K562 (cell line): ENCODE measurements at regions not wholly inside any gene's neighbourhood (a gene's known extent, or its start where the extent isn't known, plus 50 kb on each side); places are given as distances from the start of the nearest gene placed in this dataset.

Source experiments
- ATAC-seq: fragments of 200-7000 bp; cut with Tn5 transposase; 3 replicates; pipeline ENCODE4 v1.9.1; 2020; ENCODE audit warnings: moderate library complexity
- BruUV-seq: library from RNA; stranded (reverse); fragments of 400-500 nt; replicated peaks from 2 replicates; lab custom pipeline; 2021; lab: Mats Ljungman, UMichigan
- CTCF ChIA-PET: fragments of 300-600 bp; formaldehyde crosslinking; extraction: SDS; loops from one replicate; lab custom pipeline; 2021; ENCODE audit warnings: low intra/inter-chr PET ratio; lab: Yijun Ruan, JAX
- POLR2A ChIA-PET: fragments of 300-600, 350-650 bp; sonication (Branson Sonifier 250); formaldehyde crosslinking; extraction: SDS; loops from one replicate; lab custom pipeline; 2021; ENCODE audit warnings: antibody characterized with exemption, inconsistent platforms; lab: Yijun Ruan, JAX
- DNase-seq, 4 experiments: peaks; one replicate each; pipeline versions ENCODE4 v3.0.0 to v3.0.0-alpha.2; 2011 to 2018; ENCODE audit warnings: low spot score in 3 of 4, mixed read lengths in 3 of 4; ENCODE audit errors: extremely low read depth in 1 of 4
- FAIRE-seq: peaks from 2 replicates; lab custom pipeline; 2011; peaks lifted over from hg19 to GRCh38; lab: Jason Lieb, UNC
- H2AFZ ChIP-seq: 2 replicates; pipeline ENCODE4 v1.6.0; 2011; ENCODE audit warnings: low read depth, low read length, control low read depth, inconsistent platforms
- H3K27ac ChIP-seq: fragments of 200-600 bp; 3 replicates; pipeline ENCODE4 v1.8.0; 2011; ENCODE audit warnings: low read depth, mild to moderate bottlenecking, control low read depth, inconsistent platforms, low read length, moderate library complexity, mixed read lengths; ENCODE audit errors: extremely low read depth
- H3K27me3 ChIP-seq, 2 experiments: fragments of 300-600 bp in 1 of 2; 2 replicates in 1 of 2; 3 replicates in 1 of 2; pipeline versions ENCODE4 v1.6.0 to v1.8.0; 2011; ENCODE audit warnings: inconsistent platforms in 2 of 2, low read length in 2 of 2, mild to moderate bottlenecking in 1 of 2, mixed read lengths in 1 of 2, moderate library complexity in 1 of 2; ENCODE audit not compliant: control insufficient read depth in 2 of 2, insufficient read depth in 2 of 2
- H3K36me3 ChIP-seq: fragments of 300-600 bp; 3 replicates; pipeline ENCODE4 v1.8.0; 2011; ENCODE audit warnings: mild to moderate bottlenecking, low read length, inconsistent platforms; ENCODE audit not compliant: control insufficient read depth, insufficient read depth
- H3K4me1 ChIP-seq, 2 experiments: fragments of 200-600 bp in 1 of 2; replicated peaks in 1 of 2; 2 replicates in 1 of 2; 3 replicates in 1 of 2; pipeline versions ENCODE4 v1.5.1 to v1.8.0; 2011; ENCODE audit warnings: inconsistent platforms in 2 of 2, low read length in 2 of 2, mild to moderate bottlenecking in 1 of 2, mixed read lengths in 1 of 2, moderate library complexity in 1 of 2; ENCODE audit not compliant: control insufficient read depth in 2 of 2, insufficient read depth in 2 of 2
- H3K4me2 ChIP-seq: 2 replicates; pipeline ENCODE4 v1.6.1; 2011; ENCODE audit warnings: low read length, control low read depth, inconsistent platforms, mixed read lengths; ENCODE audit not compliant: insufficient read depth
- H3K4me3 ChIP-seq: fragments of 200-600 bp; sonication (generic), shearing (Covaris generic); 2 replicates; pipeline ENCODE4 v1.5.1; 2016; ENCODE audit warnings: control low read depth, inconsistent platforms
- H3K79me2 ChIP-seq: fragments of 200-600 bp; 3 replicates; pipeline ENCODE4 v1.8.0; 2011; ENCODE audit warnings: low read length, inconsistent platforms; ENCODE audit not compliant: control insufficient read depth, insufficient read depth
- H3K9ac ChIP-seq, 2 experiments: 2 replicates each; pipeline versions ENCODE4 v1.6.0 to v1.6.1; 2011; ENCODE audit warnings: low read depth in 2 of 2, low read length in 2 of 2, control low read depth in 1 of 2, inconsistent platforms in 1 of 2, mild to moderate bottlenecking in 1 of 2, mixed read lengths in 1 of 2; ENCODE audit not compliant: insufficient read depth in 1 of 2
- H3K9me1 ChIP-seq: one replicate; pipeline ENCODE4 v1.6.0; 2011; ENCODE audit warnings: inconsistent platforms, mild to moderate bottlenecking, low read length, moderate library complexity; ENCODE audit not compliant: control insufficient read depth, insufficient read depth
- H3K9me3 ChIP-seq: replicated peaks from 2 replicates; pipeline ENCODE4 v1.5.1; 2011; ENCODE audit warnings: low read depth, low read length, inconsistent platforms; ENCODE audit not compliant: control insufficient read depth, insufficient read depth
- H4K20me1 ChIP-seq: replicated peaks from 2 replicates; pipeline ENCODE4 v1.6.1; 2011; ENCODE audit warnings: low read length, inconsistent platforms, mixed read lengths; ENCODE audit not compliant: control insufficient read depth, insufficient read depth
- DNMT1 ChIP-seq: fragments of 450-650 bp; IDR thresholded peaks from 2 replicates; pipeline ENCODE4 v1.6.1; 2016; ENCODE audit warnings: antibody characterized with exemption, mild to moderate bottlenecking
- GTF3C2 ChIP-seq: IDR thresholded peaks from 3 replicates; pipeline ENCODE4 v1.6.1; 2011; ENCODE audit warnings: borderline replicate concordance, mild to moderate bottlenecking, moderate library complexity; ENCODE audit not compliant: insufficient read length; ENCODE audit errors: extremely low read depth
- L3MBTL2 ChIP-seq: fragments of 450-650 bp; IDR thresholded peaks from 2 replicates; pipeline ENCODE4 v1.6.1; 2016; ENCODE audit warnings: mild to moderate bottlenecking, moderate library complexity
- SAFB2 ChIP-seq: fragments of 200-400 bp; formaldehyde crosslinking; IDR thresholded peaks from 2 replicates; pipeline ENCODE4 v1.6.1; 2018; ENCODE audit warnings: borderline replicate concordance, low read length, low read depth, moderate library complexity; ENCODE audit not compliant: severe bottlenecking
- ZNF232 ChIP-seq: sonication (generic); formaldehyde crosslinking; IDR thresholded peaks from 2 replicates; pipeline ENCODE4 v1.8.0; 2022; ENCODE audit warnings: mild to moderate bottlenecking, missing genetic modification reagents
- WGBS: fragments of 100-300 bp; shearing (Covaris generic); methylation state at CpG from one replicate; pipeline ENCODE4 v1.1.6; 2016; ENCODE audit warnings: low coverage, mixed read lengths; ENCODE audit not compliant: insufficient coverage; ENCODE audit errors: missing lambda C conversion rate; 5-methylcytosine and 5-hydroxymethylcytosine counted together
- in situ Hi-C: fragments of 300-500 bp; cut with MboI; formaldehyde crosslinking; loops from 4 replicates; pipeline ENCODE4 v1.15.0; 2018; ENCODE audit warnings: inconsistent platforms, mixed read lengths
- intact Hi-C: fragments of 100-400 bp; cut with micrococcal nuclease; formaldehyde crosslinking; loops from 2 replicates; pipeline ENCODE4 v1.14.2; 2022

GRCh38 chr12:97246368-97246767 is 216.2 kb upstream of the RMST start:
- FAIRE-seq (no peak), ATAC-seq (no peak), DNase-seq (no peak)
- no peak overlapping the region for H3K9ac ChIP-seq
- no peaks in the 10 kb centered on the region for H4K20me1 ChIP-seq
- POLR2A ChIA-PET: no interaction called here
- no peaks in the 10 kb centered on the region for H3K27me3 ChIP-seq
- no peak overlapping the region for H3K4me3 ChIP-seq
- no peak overlapping the region for H3K4me2 ChIP-seq
- H3K9me3 ChIP-seq: no peaks in the 10 kb centered on the region; the same call in none of the 2 replicates
- TF ChIP-seq SAFB2: no peak
- no peak for TF ChIP-seq ZNF232 (CRISPR knock-in tag)
- TF ChIP-seq DNMT1: no peak
- CTCF ChIA-PET: no interaction called here
- no peaks in the 10 kb centered on the region for H3K36me3 ChIP-seq
- no peaks in the 10 kb centered on the region for H3K4me1 ChIP-seq
- 0% methylated on average over 4 of the region's 4 CpGs for WGBS
- no peaks in the 10 kb centered on the region for H3K79me2 ChIP-seq
- no peak overlapping the region for H3K27ac ChIP-seq
- no peaks in the 10 kb centered on the region for H3K9me1 ChIP-seq
- no peak overlapping the region for H2AFZ ChIP-seq
- BruUV-seq: no TSS peak
- intact Hi-C loops: no loop called here
- in situ Hi-C loops: no loop called here

- ATAC-seq (no peak), FAIRE-seq (no peak), DNase-seq (no peak)
- H3K79me2 ChIP-seq: no peaks in the 10 kb centered on the region
- no peaks in the 10 kb centered on the region for H3K4me1 ChIP-seq
- POLR2A ChIA-PET: no interaction called here
- H4K20me1 ChIP-seq: no peaks in the 10 kb centered on the region
- H3K9me1 ChIP-seq: no peaks in the 10 kb centered on the region
- intact Hi-C loops: no loop called here
- no peak for TF ChIP-seq L3MBTL2
- no peak for TF ChIP-seq GTF3C2
- H3K27ac ChIP-seq: no peak overlapping the region
- no peak overlapping the region for H2AFZ ChIP-seq
- H3K27me3 ChIP-seq: no peaks in the 10 kb centered on the region
- WGBS: 3% methylated on average over 4 of the region's 4 CpGs
- no peaks in the 10 kb centered on the region; the same call in 1 of the 2 replicates for H3K9me3 ChIP-seq
- no peak overlapping the region for H3K9ac ChIP-seq
- BruUV-seq: no TSS peak
- CTCF ChIA-PET: no interaction called here
- in situ Hi-C loops: no loop called here
- H3K36me3 ChIP-seq: no peaks in the 10 kb centered on the region
- H3K4me3 ChIP-seq: no peak overlapping the region
- no peak overlapping the region for H3K4me2 ChIP-seq
These were observed 212.1 kb upstream of the RMST start for GRCh38 chr12:97250483-97250882.
